Epithelial cell of proximal tubule (primary cell): ENCODE measurements at regions not wholly inside any gene's neighbourhood (a gene's known extent, or its start where the extent isn't known, plus 50 kb on each side); places are given as distances from the start of the nearest gene placed in this dataset.

ENCODE experiments used
- DNase-seq: peaks from one replicate; pipeline ENCODE4 v3.0.0-alpha.2; 2011; ENCODE audit warnings: low read depth
- H3K4me3 ChIP-seq: 2 replicates; pipeline ENCODE4 v1.5.1; 2011; ENCODE audit warnings: low read depth, mild to moderate bottlenecking, low read length
- TF ChIP-seq, protein P1 (sequence below): conservative IDR thresholded peaks from 2 replicates; pipeline ENCODE4 v1.5.1; 2012; ENCODE audit warnings: low read depth, mild to moderate bottlenecking, low read length

- no peak overlapping the region for H3K4me3 ChIP-seq
- no peak for DNase-seq
- TF ChIP-seq, protein P1, sequence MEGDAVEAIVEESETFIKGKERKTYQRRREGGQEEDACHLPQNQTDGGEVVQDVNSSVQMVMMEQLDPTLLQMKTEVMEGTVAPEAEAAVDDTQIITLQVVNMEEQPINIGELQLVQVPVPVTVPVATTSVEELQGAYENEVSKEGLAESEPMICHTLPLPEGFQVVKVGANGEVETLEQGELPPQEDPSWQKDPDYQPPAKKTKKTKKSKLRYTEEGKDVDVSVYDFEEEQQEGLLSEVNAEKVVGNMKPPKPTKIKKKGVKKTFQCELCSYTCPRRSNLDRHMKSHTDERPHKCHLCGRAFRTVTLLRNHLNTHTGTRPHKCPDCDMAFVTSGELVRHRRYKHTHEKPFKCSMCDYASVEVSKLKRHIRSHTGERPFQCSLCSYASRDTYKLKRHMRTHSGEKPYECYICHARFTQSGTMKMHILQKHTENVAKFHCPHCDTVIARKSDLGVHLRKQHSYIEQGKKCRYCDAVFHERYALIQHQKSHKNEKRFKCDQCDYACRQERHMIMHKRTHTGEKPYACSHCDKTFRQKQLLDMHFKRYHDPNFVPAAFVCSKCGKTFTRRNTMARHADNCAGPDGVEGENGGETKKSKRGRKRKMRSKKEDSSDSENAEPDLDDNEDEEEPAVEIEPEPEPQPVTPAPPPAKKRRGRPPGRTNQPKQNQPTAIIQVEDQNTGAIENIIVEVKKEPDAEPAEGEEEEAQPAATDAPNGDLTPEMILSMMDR = no peak
Observed at GRCh38 chr4:10944321-10944720, 259.8 kb upstream of the CLNK start.

- DNase-seq = no peak
- H3K4me3 ChIP-seq = no peak overlapping the region
Observed at GRCh38 chr4:10942156-10942555, 257.6 kb upstream of the CLNK start.

GRCh38 chr4:10929818-10930217 lies 245.2 kb upstream of the CLNK start:
- no peak overlapping the region for H3K4me3 ChIP-seq
- TF ChIP-seq, protein P1 = no peak
- no peak for DNase-seq

More at GRCh38 chr4:10942156-10942555, 257.6 kb upstream of the CLNK start:
- TF ChIP-seq, protein P1 = no peak

DNA sequence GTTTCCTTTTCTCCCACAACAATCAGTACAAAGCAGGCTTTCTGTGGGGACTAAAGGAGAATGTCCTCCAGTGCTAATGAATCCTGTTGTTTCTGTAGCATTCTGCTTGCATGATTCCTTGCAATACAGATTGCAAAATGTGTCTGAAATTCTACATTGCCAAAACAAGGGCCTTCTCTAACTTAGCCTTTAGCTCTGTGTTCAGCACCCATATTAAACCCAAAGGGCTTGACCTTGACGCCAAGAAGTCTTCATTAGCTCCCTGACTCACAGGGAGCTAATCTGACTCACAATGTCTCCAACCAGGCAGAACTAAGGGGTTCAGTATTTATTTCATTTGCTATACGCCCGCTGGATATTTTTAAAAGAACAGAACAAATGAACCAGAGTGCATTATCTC lies 241.4 kb upstream of the CLNK start:
- peak; percentile 37 for DNase-seq
- H3K4me3 ChIP-seq = no peak overlapping the region
- TF ChIP-seq, protein P1 = no peak

- no peak overlapping the region for H3K4me3 ChIP-seq
- no peak for DNase-seq
- TF ChIP-seq, protein P1 = no peak
Observed at GRCh38 chr4:10924274-10924673, 239.7 kb upstream of the CLNK start.

DNA sequence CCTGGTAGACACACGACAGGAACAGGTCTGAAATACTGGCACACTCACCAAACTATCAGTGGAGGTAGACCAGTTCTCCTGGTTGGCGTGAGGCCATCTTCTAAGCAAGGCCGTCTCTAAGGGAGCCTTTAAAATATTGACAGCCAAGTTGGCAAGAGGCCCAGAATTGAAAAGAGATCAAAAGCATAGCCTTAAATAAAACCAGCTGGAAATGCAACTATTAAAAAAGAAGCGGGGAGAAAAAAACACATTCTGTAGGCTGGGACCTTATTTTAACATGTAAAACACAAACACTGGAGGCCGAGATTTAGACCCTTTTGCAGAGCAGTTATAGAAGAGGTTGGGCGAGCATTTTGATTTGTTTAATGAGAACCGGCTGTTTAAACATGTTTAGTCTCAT lies 233.0 kb upstream of the CLNK start:
- TF ChIP-seq, protein P1 = no peak
- no peak for DNase-seq
- no peak overlapping the region for H3K4me3 ChIP-seq

DNA sequence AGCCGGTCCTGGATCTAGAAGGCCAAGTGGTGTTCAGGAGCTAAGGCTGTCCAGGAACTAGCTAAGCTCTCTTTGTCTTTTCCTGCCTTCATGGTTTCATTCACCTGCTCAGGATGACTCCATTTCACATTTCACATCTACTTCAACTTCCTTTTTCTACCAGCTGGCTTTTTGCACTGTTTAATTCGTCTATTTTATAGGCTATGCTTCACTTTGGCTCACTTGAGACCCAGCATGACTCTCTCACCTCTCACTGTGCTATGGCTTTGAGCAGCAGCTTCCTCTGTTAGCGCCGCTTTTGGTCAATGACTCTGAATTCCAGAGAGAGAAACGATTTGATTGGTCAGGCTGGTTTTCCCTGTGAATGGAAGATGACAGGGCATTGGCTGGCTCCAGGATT lies 213.5 kb upstream of the CLNK start:
- DNase-seq = no peak
- H3K4me3 ChIP-seq = no peak overlapping the region
- TF ChIP-seq, protein P1 = no peak
